HEK293T (cell line): ENCODE measurements at regions not wholly inside any gene's neighbourhood (a gene's known extent, or its start where the extent isn't known, plus 50 kb on each side); places are given as distances from the start of the nearest gene placed in this dataset.

Experiments used
- BHLHE40 ChIP-seq: fragments of 450-650 bp; IDR thresholded peaks from 2 replicates; pipeline ENCODE4 v1.6.1; 2016; ENCODE audit warnings: mild to moderate bottlenecking, moderate library complexity, borderline replicate concordance
- CTBP1 ChIP-seq: fragments of 450-650 bp; IDR thresholded peaks from 2 replicates; pipeline ENCODE4 v1.6.1; 2016; ENCODE audit warnings: borderline replicate concordance
- ELF4 ChIP-seq: fragments of 450-650 bp; IDR thresholded peaks from 2 replicates; pipeline ENCODE4 v1.6.1; 2017; ENCODE audit warnings: antibody characterized with exemption
- FOXA1 ChIP-seq: fragments of 450-650 bp; IDR thresholded peaks from 2 replicates; pipeline ENCODE4 v1.6.1; 2016; ENCODE audit warnings: mild to moderate bottlenecking
- FOXM1 ChIP-seq: fragments of 450-650 bp; IDR thresholded peaks from 2 replicates; pipeline ENCODE4 v1.6.1; 2017; ENCODE audit warnings: mild to moderate bottlenecking, borderline replicate concordance
- HDGF ChIP-seq: fragments of 450-650 bp; IDR thresholded peaks from 2 replicates; pipeline ENCODE4 v1.6.1; 2017; ENCODE audit warnings: antibody characterized with exemption, borderline replicate concordance
- NFRKB ChIP-seq: fragments of 450-650 bp; IDR thresholded peaks from 2 replicates; pipeline ENCODE4 v1.6.1; 2016; ENCODE audit warnings: mild to moderate bottlenecking, moderate library complexity
- SP1 ChIP-seq: fragments of 450-650 bp; IDR thresholded peaks from 2 replicates; pipeline ENCODE4 v1.6.1; 2017
- SUZ12 ChIP-seq: fragments of 450-650 bp; IDR thresholded peaks from 2 replicates; pipeline ENCODE4 v1.6.1; 2016; ENCODE audit warnings: mild to moderate bottlenecking
- TARDBP ChIP-seq: fragments of 450-650 bp; IDR thresholded peaks from 2 replicates; pipeline ENCODE4 v1.6.1; 2016

DNA sequence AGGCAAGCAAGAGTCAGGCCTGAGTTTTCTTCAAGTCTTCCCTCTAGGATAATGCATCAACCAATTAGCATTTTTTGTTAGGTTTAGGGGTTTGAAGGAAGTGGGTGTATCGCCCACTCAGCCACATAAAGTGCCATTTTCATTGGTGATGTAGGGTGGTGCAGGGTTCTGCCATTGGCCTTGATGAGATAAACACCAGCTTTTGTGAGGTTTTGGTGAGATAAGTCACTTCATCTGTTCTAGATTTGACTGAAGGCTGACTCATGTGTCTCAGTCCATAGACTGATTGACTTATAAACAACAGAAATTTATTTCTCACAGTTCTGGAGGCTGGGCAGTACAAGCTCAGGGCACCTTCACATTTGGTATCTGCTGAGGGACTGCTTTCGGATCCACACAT is 84.5 kb upstream of the C3orf80 start:
- TF ChIP-seq TARDBP: no peak
- TF ChIP-seq SUZ12: no peak
- no peak for TF ChIP-seq FOXM1
- TF ChIP-seq HDGF: no peak
- TF ChIP-seq CTBP1: no peak
- TF ChIP-seq ELF4: no peak
- TF ChIP-seq FOXA1: no peak
- no peak for TF ChIP-seq BHLHE40
- TF ChIP-seq NFRKB: no peak
- TF ChIP-seq SP1: no peak
